AG04449 (cell line): ENCODE measurements at regions not wholly inside any gene's neighbourhood (a gene's known extent, or its start where the extent isn't known, plus 50 kb on each side); places are given as distances from the start of the nearest gene placed in this dataset.
A peak's percentile ranks its signal among the peaks of the same experiment; 100 is the strongest.
"Not testable (repeated sequence)": the region's sequence is repeated elsewhere in the genome, so short reads cannot be mapped to it uniquely, and the experiment has no call there.

ENCODE experiments used
- CTCF ChIA-PET: fragments of 350-600 bp; formaldehyde crosslinking; extraction: SDS; loops from one replicate; lab custom pipeline; 2021; ENCODE audit warnings: antibody characterized with exemption; lab: Yijun Ruan, JAX
- POLR2A ChIA-PET: fragments of 400-600, 350-600 bp; formaldehyde crosslinking; extraction: SDS; loops from one replicate; lab custom pipeline; 2020; ENCODE audit warnings: antibody characterized with exemption, inconsistent platforms; lab: Yijun Ruan, JAX
- DNase-seq: peaks from one replicate; pipeline ENCODE4 v3.0.0-alpha.2; 2010; ENCODE audit warnings: low read depth, low spot score
- H3K4me3 ChIP-seq: 2 replicates; pipeline ENCODE4 v1.5.1; 2011; ENCODE audit warnings: low read depth, mild to moderate bottlenecking, control low read depth, low read length
- CTCF ChIP-seq: IDR thresholded peaks from one replicate; pipeline ENCODE4 v1.5.1; 2011; ENCODE audit warnings: mild to moderate bottlenecking, moderate library complexity, low read length, control low read depth, inconsistent platforms; ENCODE audit not compliant: insufficient read depth; ENCODE audit errors: missing control alignments

GRCh38 chr20:53869466-53870258, 200.7 kb downstream of the BCAS1 start:
- no peak overlapping the region for H3K4me3 ChIP-seq
- TF ChIP-seq CTCF: peak; percentile 72
- ChIA-PET POLR2A (no interaction called here), CTCF (interaction anchor here (0.7 to 1.3 kb wide), 16 partner anchors 9 to 304 kb away, joined by 3 to 11 read pairs (median 4); no protein-coding TSS in a partner anchor)
- DNase-seq: no peak

- no peak for DNase-seq
- ChIA-PET POLR2A (no interaction called here), CTCF (interaction anchor here (2.5 kb wide), 1 partner anchor 48 kb away, joined by 11 read pairs; no protein-coding TSS in a partner anchor)
- no peak overlapping the region for H3K4me3 ChIP-seq
- TF ChIP-seq CTCF: no peak
Observed at GRCh38 chr20:53867741-53868351, 202.5 kb downstream of the BCAS1 start.

- TF ChIP-seq CTCF: no peak
- no peak overlapping the region for H3K4me3 ChIP-seq
- no peak for DNase-seq
- POLR2A ChIA-PET: no interaction called here
- CTCF ChIA-PET: interaction anchor here (1.0 to 2.5 kb wide), 2 partner anchors 49 to 77 kb away, joined by 4 to 11 read pairs; no protein-coding TSS in a partner anchor
Observed at GRCh38 chr20:53866794-53867740, 203.3 kb downstream of the BCAS1 start.

- ChIA-PET CTCF (interaction anchor here (0.9 to 2.5 kb wide), 7 partner anchors 10 to 78 kb away, joined by 3 to 11 read pairs (median 4); no protein-coding TSS in a partner anchor), POLR2A (no interaction called here)
- no peak overlapping the region for H3K4me3 ChIP-seq
- no peak for TF ChIP-seq CTCF
- no peak for DNase-seq
Observed at GRCh38 chr20:53865901-53866793, 204.2 kb downstream of the BCAS1 start.

GRCh38 chr20:53864765-53865683, 205.4 kb downstream of the BCAS1 start:
- CTCF ChIA-PET: interaction anchor here (0.8 to 2.0 kb wide), 8 partner anchors 9 to 75 kb away, joined by 3 to 7 read pairs (median 4); no protein-coding TSS in a partner anchor
- POLR2A ChIA-PET, DNase-seq, H3K4me3 ChIP-seq: not testable (repeated sequence)

- CTCF ChIA-PET: interaction anchor here (1.4 to 2.0 kb wide), 2 partner anchors 11 to 52 kb away, joined by 3 to 4 read pairs; no protein-coding TSS in a partner anchor
- POLR2A ChIA-PET: not testable (repeated sequence)
Observed at GRCh38 chr20:53863923-53864641, 206.3 kb downstream of the BCAS1 start.

GRCh38 chr20:53863535-53863922, 206.9 kb downstream of the BCAS1 start:
- POLR2A ChIA-PET, DNase-seq, H3K4me3 ChIP-seq: not testable (repeated sequence)
- CTCF ChIA-PET: interaction anchor here (1.4 to 2.0 kb wide), 2 partner anchors 10 to 52 kb away, joined by 3 to 4 read pairs; no protein-coding TSS in a partner anchor

More at GRCh38 chr20:53863923-53864641, 206.3 kb downstream of the BCAS1 start:
- DNase-seq, H3K4me3 ChIP-seq: not testable (repeated sequence)

GRCh38 chr20:53863039-53863438, 207.4 kb downstream of the BCAS1 start:
- POLR2A ChIA-PET, DNase-seq, H3K4me3 ChIP-seq: not testable (repeated sequence)
- CTCF ChIA-PET: interaction anchor here (1.4 to 2.0 kb wide), 2 partner anchors 10 to 53 kb away, joined by 3 to 4 read pairs; no protein-coding TSS in a partner anchor
